ENCODE measurements at regions not wholly inside any gene's neighbourhood (a gene's known extent, or its start where the extent isn't known, plus 50 kb on each side); places are given as distances from the start of the nearest gene placed in this dataset.
"Not testable (repeated sequence)": the region's sequence is repeated elsewhere in the genome, so short reads cannot be mapped to it uniquely, and the experiment has no call there.

DNA sequence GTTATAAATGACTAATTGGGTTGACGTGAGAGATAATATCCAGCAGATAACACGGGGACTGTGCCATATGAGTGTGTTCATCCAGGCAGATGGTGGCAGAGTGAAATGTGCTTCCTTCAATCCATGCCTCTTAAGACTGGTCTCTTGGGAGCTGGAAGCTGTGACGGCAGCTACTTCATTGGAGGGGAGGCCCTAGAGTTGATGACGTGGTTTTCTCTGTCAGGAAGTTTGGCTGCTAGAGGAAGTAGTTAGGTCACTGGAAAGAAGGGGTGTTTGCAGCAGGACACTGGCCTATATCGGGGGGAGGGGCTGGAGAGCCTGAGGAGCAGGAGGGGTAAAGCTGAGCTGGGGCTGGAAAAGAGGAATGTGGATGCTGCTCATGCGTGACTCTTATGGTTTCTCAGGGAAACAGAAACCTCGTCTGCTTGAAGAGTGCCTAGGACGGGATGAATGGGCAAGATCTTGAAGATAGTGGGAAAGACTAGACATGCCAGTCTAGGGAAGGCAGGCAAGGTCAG, 3051.6 kb downstream of the RPIA start:
- TF ChIP-seq, protein P1, sequence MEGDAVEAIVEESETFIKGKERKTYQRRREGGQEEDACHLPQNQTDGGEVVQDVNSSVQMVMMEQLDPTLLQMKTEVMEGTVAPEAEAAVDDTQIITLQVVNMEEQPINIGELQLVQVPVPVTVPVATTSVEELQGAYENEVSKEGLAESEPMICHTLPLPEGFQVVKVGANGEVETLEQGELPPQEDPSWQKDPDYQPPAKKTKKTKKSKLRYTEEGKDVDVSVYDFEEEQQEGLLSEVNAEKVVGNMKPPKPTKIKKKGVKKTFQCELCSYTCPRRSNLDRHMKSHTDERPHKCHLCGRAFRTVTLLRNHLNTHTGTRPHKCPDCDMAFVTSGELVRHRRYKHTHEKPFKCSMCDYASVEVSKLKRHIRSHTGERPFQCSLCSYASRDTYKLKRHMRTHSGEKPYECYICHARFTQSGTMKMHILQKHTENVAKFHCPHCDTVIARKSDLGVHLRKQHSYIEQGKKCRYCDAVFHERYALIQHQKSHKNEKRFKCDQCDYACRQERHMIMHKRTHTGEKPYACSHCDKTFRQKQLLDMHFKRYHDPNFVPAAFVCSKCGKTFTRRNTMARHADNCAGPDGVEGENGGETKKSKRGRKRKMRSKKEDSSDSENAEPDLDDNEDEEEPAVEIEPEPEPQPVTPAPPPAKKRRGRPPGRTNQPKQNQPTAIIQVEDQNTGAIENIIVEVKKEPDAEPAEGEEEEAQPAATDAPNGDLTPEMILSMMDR (optimal IDR thresholded peaks at IDR 0.05 in 1 of 3, IDR thresholded peaks at IDR 0.05 in 1 of 3, conservative IDR thresholded peaks at IDR 0.05 in 1 of 3; ENCODE audit: extremely low read depth in 1 of 3, insufficient read depth in 2 of 3, low read length in 3 of 3) = not testable (repeated sequence)
- not testable (repeated sequence) for TF ChIP-seq EZH2 (IDR thresholded peaks at IDR 0.05; ENCODE audit: low read length)

Data from keratinocyte (primary cell).